OCI-LY7 (cell line): ENCODE measurements at regions not wholly inside any gene's neighbourhood (a gene's known extent, or its start where the extent isn't known, plus 50 kb on each side); places are given as distances from the start of the nearest gene placed in this dataset.

ENCODE experiments used
- CTCF ChIP-seq: fragments of 200-600 bp; sonication (generic); conservative IDR thresholded peaks from 2 replicates; pipeline ENCODE4 v1.5.1; 2014; ENCODE audit warnings: mild to moderate bottlenecking, antibody characterized with exemption, low read length, moderate library complexity, mixed read lengths
- EZH2phosphoT487 ChIP-seq: fragments of 200-600 bp; sonication (generic); IDR thresholded peaks from 2 replicates; pipeline ENCODE4 v1.6.1; 2018; ENCODE audit warnings: low read depth, borderline replicate concordance, mild to moderate bottlenecking, mixed run types, antibody characterized with exemption, low read length, moderate library complexity, mixed read lengths

DNA sequence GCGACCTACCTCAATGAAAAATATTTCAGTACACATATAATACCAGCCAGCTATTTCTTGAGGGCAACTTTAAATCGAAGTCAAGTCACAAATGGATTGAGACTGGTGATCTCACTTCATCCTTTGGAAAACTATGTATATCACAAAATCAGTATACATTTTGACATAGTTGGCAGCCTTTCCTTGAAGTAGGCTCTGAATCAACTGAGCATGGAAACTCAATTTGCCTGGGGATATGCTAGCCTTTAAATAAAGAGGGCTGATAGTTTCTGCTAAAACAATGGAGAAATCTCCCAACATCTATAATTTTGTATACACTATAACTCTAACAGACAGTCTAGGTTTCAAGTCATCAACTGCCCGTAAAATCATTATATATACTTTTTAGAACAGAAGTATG, 282.8 kb upstream of the TENM3 start:
- TF ChIP-seq CTCF, result no peak
- no peak for TF ChIP-seq EZH2phosphoT487
